ENCODE measurements at regions not wholly inside any gene's neighbourhood (a gene's known extent, or its start where the extent isn't known, plus 50 kb on each side); places are given as distances from the start of the nearest gene placed in this dataset.

- H3K79me2 ChIP-seq (ENCODE audit: control insufficient read depth, insufficient read depth, low read length): no peaks in the 10 kb centered on the region
- no peak overlapping the region for H3K4me2 ChIP-seq (ENCODE audit: extremely low read depth, insufficient read depth, low read length)
- no peak overlapping the region for H3K4me3 ChIP-seq (replicated peaks in 1 of 4; ENCODE audit: control extremely low read depth in 1 of 4, insufficient read depth in 1 of 4, low read depth in 3 of 4, low read length in 4 of 4)
- no peak overlapping the region for H3K9ac ChIP-seq (ENCODE audit: insufficient read depth, low read length)
- peaks cover 2% of the 10 kb centered on the region for H3K4me1 ChIP-seq (ENCODE audit: control insufficient read depth, extremely low read depth, insufficient read depth, low read length)
- no peaks in the 10 kb centered on the region for H3K27me3 ChIP-seq (ENCODE audit: control insufficient read depth, insufficient read depth, low read length)
- H2AFZ ChIP-seq (ENCODE audit: low read length): no peak overlapping the region
- H3K9me3 ChIP-seq (ENCODE audit: control insufficient read depth, insufficient read depth, low read depth, low read length): no peaks in the 10 kb centered on the region
- no peak for DNase-seq (ENCODE audit: low read depth in 2 of 2)
- no peaks in the 10 kb centered on the region for H3K36me3 ChIP-seq (ENCODE audit: control insufficient read depth, insufficient read depth, low read length)
- TF ChIP-seq EZH2 (IDR thresholded peaks at IDR 0.05; ENCODE audit: low read length, missing control alignments) (no peak), CTCF (conservative IDR thresholded peaks at IDR 0.05 in 1 of 2, IDR thresholded peaks at IDR 0.05 in 1 of 2; ENCODE audit: low read depth in 1 of 2, low read length in 2 of 2) (no peak)
- no peaks in the 10 kb centered on the region for H4K20me1 ChIP-seq (ENCODE audit: control insufficient read depth, extremely low read depth, insufficient read depth, low read length)
- H3K27ac ChIP-seq (ENCODE audit: insufficient read depth, low read length): no peak overlapping the region
Observed at GRCh38 chr2:181817509-181817908, 74.0 kb upstream of the ITPRID2 start.

- no peak for TF ChIP-seq EZH2 (IDR thresholded peaks at IDR 0.05; ENCODE audit: low read length, missing control alignments)
- TF ChIP-seq CTCF (conservative IDR thresholded peaks at IDR 0.05 in 1 of 2, IDR thresholded peaks at IDR 0.05 in 1 of 2; ENCODE audit: low read depth in 1 of 2, low read length in 2 of 2): no peak
- Histone ChIP-seq H3K79me2 (ENCODE audit: control insufficient read depth, insufficient read depth, low read length) (no peaks in the 10 kb centered on the region), H3K36me3 (ENCODE audit: control insufficient read depth, insufficient read depth, low read length) (no peaks in the 10 kb centered on the region), H3K4me3 (replicated peaks in 1 of 4; ENCODE audit: control extremely low read depth in 1 of 4, insufficient read depth in 1 of 4, low read depth in 3 of 4, low read length in 4 of 4) (no peak overlapping the region), H3K27me3 (ENCODE audit: control insufficient read depth, insufficient read depth, low read length) (no peaks in the 10 kb centered on the region), H4K20me1 (ENCODE audit: control insufficient read depth, extremely low read depth, insufficient read depth, low read length) (no peaks in the 10 kb centered on the region), H3K27ac (ENCODE audit: insufficient read depth, low read length) (no peak overlapping the region), H3K9me3 (ENCODE audit: control insufficient read depth, insufficient read depth, low read depth, low read length) (no peaks in the 10 kb centered on the region), H3K9ac (ENCODE audit: insufficient read depth, low read length) (no peak overlapping the region), H3K4me1 (ENCODE audit: control insufficient read depth, extremely low read depth, insufficient read depth, low read length) (peaks cover 2% of the 10 kb centered on the region), H2AFZ (ENCODE audit: low read length) (no peak overlapping the region), H3K4me2 (ENCODE audit: extremely low read depth, insufficient read depth, low read length) (no peak overlapping the region)
- DNase-seq (ENCODE audit: low read depth in 2 of 2): no peak
Observed at GRCh38 chr2:181818058-181818680, 73.4 kb upstream of the ITPRID2 start.

- no peaks in the 10 kb centered on the region for H3K9me3 ChIP-seq (ENCODE audit: control insufficient read depth, insufficient read depth, low read depth, low read length)
- DNase-seq (ENCODE audit: low read depth in 2 of 2): no peak
- H2AFZ ChIP-seq (ENCODE audit: low read length): no peak overlapping the region
- H3K36me3 ChIP-seq (ENCODE audit: control insufficient read depth, insufficient read depth, low read length): no peaks in the 10 kb centered on the region
- no peak for TF ChIP-seq EZH2 (IDR thresholded peaks at IDR 0.05; ENCODE audit: low read length, missing control alignments)
- no peak for TF ChIP-seq CTCF (conservative IDR thresholded peaks at IDR 0.05 in 1 of 2, IDR thresholded peaks at IDR 0.05 in 1 of 2; ENCODE audit: low read depth in 1 of 2, low read length in 2 of 2)
- peaks cover 2% of the 10 kb centered on the region for H3K4me1 ChIP-seq (ENCODE audit: control insufficient read depth, extremely low read depth, insufficient read depth, low read length)
- no peak overlapping the region for H3K9ac ChIP-seq (ENCODE audit: insufficient read depth, low read length)
- no peak overlapping the region for H3K4me3 ChIP-seq (replicated peaks in 1 of 4; ENCODE audit: control extremely low read depth in 1 of 4, insufficient read depth in 1 of 4, low read depth in 3 of 4, low read length in 4 of 4)
- no peaks in the 10 kb centered on the region for H3K27me3 ChIP-seq (ENCODE audit: control insufficient read depth, insufficient read depth, low read length)
- H4K20me1 ChIP-seq (ENCODE audit: control insufficient read depth, extremely low read depth, insufficient read depth, low read length): no peaks in the 10 kb centered on the region
- H3K27ac ChIP-seq (ENCODE audit: insufficient read depth, low read length): no peak overlapping the region
- no peaks in the 10 kb centered on the region for H3K79me2 ChIP-seq (ENCODE audit: control insufficient read depth, insufficient read depth, low read length)
- H3K4me2 ChIP-seq (ENCODE audit: extremely low read depth, insufficient read depth, low read length): no peak overlapping the region
Observed at GRCh38 chr2:181818840-181819239, 72.7 kb upstream of the ITPRID2 start.

All from fibroblast of lung (primary cell).